ENCODE measurements at regions not wholly inside any gene's neighbourhood (a gene's known extent, or its start where the extent isn't known, plus 50 kb on each side); places are given as distances from the start of the nearest gene placed in this dataset.

DNA sequence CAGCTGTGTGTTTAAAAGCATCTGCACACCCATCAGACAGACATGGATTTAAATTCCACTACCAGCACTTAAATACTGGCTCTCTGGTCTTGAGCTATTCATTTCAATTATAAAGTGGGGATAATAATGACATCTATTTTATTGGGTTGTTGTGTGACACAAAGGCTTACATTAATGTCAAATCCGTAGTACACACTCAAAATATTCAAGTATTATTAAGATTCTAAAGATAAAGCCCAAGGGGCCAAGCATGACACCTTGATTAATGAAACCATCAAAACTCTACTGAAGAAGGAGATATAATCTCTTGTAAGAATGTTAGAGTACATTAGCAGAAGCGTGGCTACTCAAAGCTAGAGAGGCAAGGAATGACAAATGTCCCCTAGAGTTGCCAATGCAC lies 743.0 kb downstream of the KCTD16 start:
- TF ChIP-seq, protein P1, sequence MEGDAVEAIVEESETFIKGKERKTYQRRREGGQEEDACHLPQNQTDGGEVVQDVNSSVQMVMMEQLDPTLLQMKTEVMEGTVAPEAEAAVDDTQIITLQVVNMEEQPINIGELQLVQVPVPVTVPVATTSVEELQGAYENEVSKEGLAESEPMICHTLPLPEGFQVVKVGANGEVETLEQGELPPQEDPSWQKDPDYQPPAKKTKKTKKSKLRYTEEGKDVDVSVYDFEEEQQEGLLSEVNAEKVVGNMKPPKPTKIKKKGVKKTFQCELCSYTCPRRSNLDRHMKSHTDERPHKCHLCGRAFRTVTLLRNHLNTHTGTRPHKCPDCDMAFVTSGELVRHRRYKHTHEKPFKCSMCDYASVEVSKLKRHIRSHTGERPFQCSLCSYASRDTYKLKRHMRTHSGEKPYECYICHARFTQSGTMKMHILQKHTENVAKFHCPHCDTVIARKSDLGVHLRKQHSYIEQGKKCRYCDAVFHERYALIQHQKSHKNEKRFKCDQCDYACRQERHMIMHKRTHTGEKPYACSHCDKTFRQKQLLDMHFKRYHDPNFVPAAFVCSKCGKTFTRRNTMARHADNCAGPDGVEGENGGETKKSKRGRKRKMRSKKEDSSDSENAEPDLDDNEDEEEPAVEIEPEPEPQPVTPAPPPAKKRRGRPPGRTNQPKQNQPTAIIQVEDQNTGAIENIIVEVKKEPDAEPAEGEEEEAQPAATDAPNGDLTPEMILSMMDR (optimal IDR thresholded peaks at IDR 0.05 in 1 of 3, IDR thresholded peaks at IDR 0.05 in 1 of 3, conservative IDR thresholded peaks at IDR 0.05 in 1 of 3; ENCODE audit: extremely low read depth in 1 of 3, insufficient read depth in 2 of 3, low read length in 3 of 3) = no peak
- no peak for TF ChIP-seq EZH2 (IDR thresholded peaks at IDR 0.05; ENCODE audit: low read length)

All from keratinocyte (primary cell).